NCI-H187 treated with DMSO at 0.1 percent for 48 hours (cell line): ENCODE measurements at regions not wholly inside any gene's neighbourhood (a gene's known extent, or its start where the extent isn't known, plus 50 kb on each side); places are given as distances from the start of the nearest gene placed in this dataset.

Source experiments
- DNase-seq: peaks from one replicate; lab custom pipeline; 2025; lab: John Stamatoyannopoulos, UW

GRCh38 chr3:76432396-76432795 is 607.5 kb upstream of the ROBO2 start:
- no peak for DNase-seq

- no peak for DNase-seq
Observed at GRCh38 chr3:76436894-76437293, 603.0 kb upstream of the ROBO2 start.

- no peak for DNase-seq
Observed at GRCh38 chr3:76438971-76439370, 600.9 kb upstream of the ROBO2 start.

GRCh38 chr3:76442374-76442915 is 597.5 kb upstream of the ROBO2 start:
- DNase-seq, result no peak

GRCh38 chr3:76456322-76456721 is 583.6 kb upstream of the ROBO2 start:
- DNase-seq, result no peak

- no peak for DNase-seq
Observed at GRCh38 chr3:76463501-76463900, 576.4 kb upstream of the ROBO2 start.

GRCh38 chr3:76470285-76470684 is 569.6 kb upstream of the ROBO2 start:
- no peak for DNase-seq

GRCh38 chr3:76474632-76475031 is 565.3 kb upstream of the ROBO2 start:
- DNase-seq, result no peak

- DNase-seq, result no peak
Observed at GRCh38 chr3:76479161-76479650, 560.7 kb upstream of the ROBO2 start.

GRCh38 chr3:76482510-76482909 is 557.4 kb upstream of the ROBO2 start:
- no peak for DNase-seq

- no peak for DNase-seq
Observed at GRCh38 chr3:76487446-76487845, 552.5 kb upstream of the ROBO2 start.

GRCh38 chr3:76490064-76490463 is 549.8 kb upstream of the ROBO2 start:
- no peak for DNase-seq

- no peak for DNase-seq
Observed at GRCh38 chr3:76495216-76495615, 544.7 kb upstream of the ROBO2 start.

- DNase-seq, result no peak
Observed at GRCh38 chr3:76497636-76498035, 542.3 kb upstream of the ROBO2 start.

GRCh38 chr3:76500746-76501275 is 539.1 kb upstream of the ROBO2 start:
- DNase-seq, result no peak

- DNase-seq, result no peak
Observed at GRCh38 chr3:76501315-76501714, 538.6 kb upstream of the ROBO2 start.

GRCh38 chr3:76502076-76502475 is 537.8 kb upstream of the ROBO2 start:
- no peak for DNase-seq

GRCh38 chr3:76505202-76505845 is 534.6 kb upstream of the ROBO2 start:
- no peak for DNase-seq

GRCh38 chr3:76509179-76509830 is 530.6 kb upstream of the ROBO2 start:
- DNase-seq, result no peak

- no peak for DNase-seq
Observed at GRCh38 chr3:76514836-76515235, 525.1 kb upstream of the ROBO2 start.

- no peak for DNase-seq
Observed at GRCh38 chr3:76523337-76523736, 516.6 kb upstream of the ROBO2 start.

GRCh38 chr3:76525726-76526125 is 514.2 kb upstream of the ROBO2 start:
- DNase-seq, result no peak

- no peak for DNase-seq
Observed at GRCh38 chr3:76527773-76528172, 512.1 kb upstream of the ROBO2 start.
